Putamen (tissue), 1 donor: ENCODE measurements at regions not wholly inside any gene's neighbourhood (a gene's known extent, or its start where the extent isn't known, plus 50 kb on each side); places are given as distances from the start of the nearest gene placed in this dataset.
A peak's percentile ranks its signal among the peaks of the same experiment; 100 is the strongest.

Source experiments
- DNase-seq: peaks from one replicate; pipeline ENCODE4 v3.0.0-alpha.2; 2016; ENCODE audit warnings: low spot score

DNA sequence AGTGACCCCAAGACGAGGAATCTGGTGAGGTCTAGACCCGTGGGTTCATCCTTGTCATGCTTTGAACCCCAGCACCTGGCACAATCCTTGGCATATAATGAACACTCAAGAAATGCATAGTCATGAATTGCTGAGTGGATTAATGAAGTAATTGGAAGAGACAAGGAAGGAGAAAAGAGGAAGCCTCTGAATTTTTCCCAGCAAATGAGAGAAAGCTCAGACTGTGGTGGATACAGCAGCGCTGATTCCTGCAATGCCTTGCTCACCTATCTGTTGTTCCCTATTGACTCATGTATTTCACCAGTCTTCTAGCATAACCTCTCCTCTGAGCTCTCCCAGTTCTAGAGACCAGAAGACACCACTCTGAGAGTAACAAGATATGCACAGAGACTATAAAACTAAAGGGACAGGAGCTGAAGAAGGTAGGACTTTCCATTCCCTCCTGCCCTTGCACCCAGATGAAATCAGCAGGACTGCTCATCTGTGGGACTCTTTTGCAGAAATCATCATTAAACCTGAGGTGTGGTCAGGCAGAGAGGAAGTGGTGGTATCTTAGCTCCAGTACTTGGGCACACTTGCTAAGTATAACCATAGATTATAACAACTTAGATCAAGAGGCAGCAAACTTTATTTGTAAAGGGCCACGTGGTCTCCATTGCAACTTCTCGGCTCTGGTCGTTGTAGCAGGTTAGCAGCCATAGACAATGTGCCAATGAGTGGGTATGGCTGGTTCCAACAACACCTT, 102.8 kb downstream of the MAF start:
- DNase-seq = no peak

DNA sequence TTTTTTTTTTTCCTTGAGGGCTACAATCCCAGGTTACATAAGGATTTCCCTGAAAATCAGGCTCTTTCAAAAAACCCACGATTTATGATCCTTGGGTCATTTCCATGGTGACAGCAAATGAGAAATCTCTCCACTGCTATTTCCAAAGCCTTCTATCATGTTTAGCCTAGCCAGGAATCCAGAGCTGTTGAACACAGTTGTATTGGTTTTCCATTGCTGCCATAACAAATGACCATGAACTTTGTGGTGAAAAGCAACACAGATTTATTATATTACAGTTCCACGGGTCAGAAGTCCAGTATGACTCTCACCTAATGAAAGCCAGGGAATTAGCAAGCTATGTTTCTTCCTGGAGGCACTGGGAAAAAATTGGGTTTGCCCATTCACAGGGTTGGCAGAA, 106.6 kb downstream of the MAF start:
- no peak for DNase-seq

DNA sequence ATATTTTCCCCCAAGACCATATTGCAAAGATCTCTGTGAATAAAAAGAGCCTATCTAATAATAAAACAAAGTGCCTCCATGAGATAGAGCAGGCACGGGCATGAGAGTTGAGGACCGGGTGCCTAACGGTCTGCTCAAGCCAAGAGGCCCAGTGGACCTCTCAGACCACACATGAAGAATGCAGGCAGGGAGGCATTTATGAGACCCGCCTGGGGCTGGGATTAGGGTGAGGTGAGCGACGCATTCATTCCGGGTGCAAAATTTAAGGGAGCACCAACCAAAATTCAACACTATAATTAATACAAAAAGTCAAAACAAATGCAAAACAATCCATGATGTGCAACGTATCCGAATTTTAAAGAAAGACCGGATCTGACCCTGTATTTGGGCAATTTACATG, 108.5 kb downstream of the MAF start:
- DNase-seq = no peak

DNA sequence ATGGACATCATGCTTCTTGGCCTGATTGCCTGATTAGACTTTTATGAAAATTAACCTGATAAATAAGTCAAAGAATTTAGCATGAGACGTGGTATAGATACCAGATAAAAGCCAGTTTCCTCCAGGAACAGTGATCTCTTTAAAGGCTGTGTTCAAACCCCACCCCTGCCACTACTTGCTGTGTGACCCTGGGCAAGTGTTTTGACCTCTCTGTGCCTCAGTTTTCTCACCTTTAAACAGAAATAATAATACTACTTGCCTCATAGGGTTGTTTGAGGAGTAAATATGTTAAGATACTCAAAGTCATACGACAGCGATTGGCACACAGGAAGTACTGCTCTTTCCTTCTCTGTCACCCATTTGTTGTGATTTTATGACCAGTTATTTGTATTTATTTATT, 115.5 kb downstream of the MAF start:
- DNase-seq = no peak

DNA sequence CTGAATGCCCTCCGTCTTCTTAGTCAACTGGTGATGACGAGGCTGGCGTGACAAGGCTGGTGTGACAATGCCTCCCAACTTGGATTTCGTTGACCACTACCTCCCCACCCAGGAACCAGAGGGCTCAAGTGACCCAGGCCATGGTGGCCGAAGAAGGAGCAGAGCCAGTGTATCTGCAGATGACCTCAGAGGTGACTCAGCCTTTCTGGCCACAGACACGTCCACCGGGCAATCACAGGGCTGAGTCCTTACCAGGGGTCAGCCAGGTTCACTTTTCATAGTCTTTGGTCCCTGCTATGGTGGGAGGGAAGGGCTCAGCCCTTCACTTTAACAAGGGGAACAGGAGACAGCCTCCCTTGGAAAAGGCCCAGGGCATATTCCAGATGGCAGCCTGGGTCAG, 116.3 kb downstream of the MAF start:
- DNase-seq = no peak

DNA sequence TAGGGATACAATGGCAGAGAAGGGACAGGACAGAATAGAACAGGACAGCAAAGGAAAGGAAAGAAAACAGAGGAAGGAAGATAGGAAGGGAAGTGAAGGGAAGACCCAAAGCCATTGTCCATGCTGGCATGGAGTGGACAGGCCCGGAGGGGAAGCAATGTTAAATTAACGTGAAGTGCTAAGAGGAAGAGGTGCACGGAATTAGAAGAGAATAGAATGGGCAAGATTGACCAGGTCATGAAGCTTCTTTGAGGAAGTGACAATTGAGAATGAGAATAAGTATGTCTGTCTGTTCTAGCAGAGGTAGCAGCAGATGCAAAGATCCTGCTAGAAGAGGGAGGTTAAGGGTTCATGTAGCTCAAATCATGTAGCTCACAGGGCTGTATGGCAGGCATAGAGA, 117.2 kb downstream of the MAF start:
- DNase-seq = peak; percentile 17

DNA sequence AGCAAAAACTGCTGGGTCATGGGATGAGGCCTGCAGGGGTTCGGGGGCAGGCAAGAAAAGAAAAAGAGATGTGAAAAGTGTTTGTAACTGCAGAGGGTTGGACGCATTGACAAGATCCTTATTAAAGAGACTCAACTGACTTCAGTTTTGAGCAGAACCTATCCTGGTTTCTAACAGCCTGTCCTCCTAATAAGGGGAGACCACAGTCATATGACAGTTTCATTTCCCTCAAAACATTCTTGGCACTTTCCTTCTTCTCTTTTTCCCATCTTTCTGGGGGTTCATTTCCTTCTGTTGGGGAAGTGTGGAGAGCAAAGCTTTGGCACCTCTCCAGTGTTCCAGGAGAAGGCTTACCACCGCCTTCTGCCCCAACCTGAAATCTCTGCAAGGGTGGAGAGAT, 118.5 kb downstream of the MAF start:
- DNase-seq = peak; percentile 48

DNA sequence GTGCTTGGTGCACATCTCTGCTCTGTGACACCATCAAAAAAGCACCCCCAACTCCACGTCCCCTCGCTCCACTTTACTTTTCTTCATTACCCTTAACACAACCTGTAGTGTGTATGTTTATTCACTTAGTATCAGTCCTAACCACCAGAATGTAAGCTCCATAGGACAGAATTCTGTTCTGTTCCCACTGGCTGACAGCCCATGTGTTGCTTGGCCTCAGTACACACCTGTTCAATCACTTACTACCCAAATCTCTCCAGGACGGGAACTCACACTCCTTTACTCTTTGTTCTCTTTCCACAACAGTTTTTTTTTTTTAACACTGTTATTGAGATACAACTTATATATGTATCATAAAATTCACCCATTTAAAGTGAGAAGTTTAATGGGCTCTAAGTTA, 119.6 kb downstream of the MAF start:
- DNase-seq = no peak

DNA sequence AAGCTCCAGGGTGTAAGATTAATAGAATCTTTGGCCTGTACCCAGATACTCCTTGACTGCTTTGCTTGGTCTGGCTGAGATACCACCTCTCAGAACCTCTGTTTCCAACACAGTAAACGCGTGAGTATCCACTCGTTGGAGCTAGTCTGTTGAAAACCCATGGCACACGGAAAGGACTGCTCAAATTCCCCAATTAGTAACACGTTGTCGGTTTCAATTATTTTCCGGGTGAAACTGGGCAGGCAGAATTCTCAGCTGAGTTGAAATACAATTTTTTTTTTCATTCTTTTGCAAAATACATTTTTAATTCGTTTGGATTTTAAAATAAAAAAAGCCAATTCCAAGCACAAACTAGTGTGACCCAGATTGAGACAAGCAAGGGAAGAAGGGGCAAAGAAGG, 120.5 kb downstream of the MAF start:
- no peak for DNase-seq

DNA sequence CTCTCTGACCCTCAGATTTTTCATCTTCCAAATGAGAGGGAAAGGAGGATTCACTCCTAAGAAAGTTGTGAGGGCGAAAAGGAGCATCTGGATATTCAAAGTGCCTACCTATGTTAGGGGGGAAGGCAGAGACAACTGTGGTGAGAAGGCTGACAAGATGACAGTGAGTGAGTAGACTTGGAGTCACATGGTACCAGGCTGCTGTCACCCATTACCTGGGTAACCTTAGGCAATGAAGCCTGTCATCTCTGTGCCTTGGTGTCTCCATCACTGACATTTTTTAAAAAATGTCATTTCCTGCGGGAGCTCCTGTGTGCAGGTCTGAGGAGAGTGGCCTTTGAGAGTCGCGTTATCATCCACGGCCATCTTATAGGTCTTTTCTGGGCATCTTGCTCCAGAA, 124.0 kb downstream of the MAF start:
- no peak for DNase-seq

DNA sequence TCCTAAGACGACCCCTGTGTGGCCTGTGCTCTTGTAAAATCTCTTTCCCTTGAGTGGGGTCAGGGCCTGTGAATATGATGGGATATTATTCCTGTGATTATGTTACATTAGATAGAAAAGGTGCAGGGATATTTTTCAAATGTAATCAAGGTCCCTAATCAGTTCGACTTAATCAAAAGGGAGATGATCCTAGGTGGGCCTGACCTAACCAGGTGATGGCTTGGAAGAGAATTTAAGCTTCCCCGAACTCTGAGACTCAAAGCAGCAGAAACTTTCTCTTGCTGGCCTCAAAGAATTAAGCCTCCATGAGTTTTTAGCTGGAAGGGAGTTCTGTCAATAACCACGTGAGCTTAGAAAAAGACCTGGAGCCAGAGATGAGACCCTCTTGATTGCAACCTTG, 124.7 kb downstream of the MAF start:
- no peak for DNase-seq

DNA sequence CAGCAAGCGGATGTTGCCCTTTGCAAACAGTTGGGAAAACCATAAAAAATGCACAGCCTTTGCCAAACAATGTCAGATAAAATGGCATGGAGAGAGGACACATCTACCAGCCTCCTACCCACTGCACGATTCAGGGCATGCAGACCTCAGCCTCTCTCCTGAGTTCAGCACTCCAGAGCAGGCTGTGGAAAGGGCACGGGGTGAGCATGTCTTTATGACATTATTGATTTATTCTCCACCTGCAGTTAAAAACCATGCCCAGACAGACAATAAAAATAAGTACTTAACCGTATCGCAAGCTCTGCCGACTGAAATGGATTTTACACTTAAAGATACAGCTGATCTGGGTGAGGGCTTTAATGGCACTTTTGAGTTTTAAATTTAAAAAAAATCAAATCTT, 127.1 kb downstream of the MAF start:
- DNase-seq = no peak

DNA sequence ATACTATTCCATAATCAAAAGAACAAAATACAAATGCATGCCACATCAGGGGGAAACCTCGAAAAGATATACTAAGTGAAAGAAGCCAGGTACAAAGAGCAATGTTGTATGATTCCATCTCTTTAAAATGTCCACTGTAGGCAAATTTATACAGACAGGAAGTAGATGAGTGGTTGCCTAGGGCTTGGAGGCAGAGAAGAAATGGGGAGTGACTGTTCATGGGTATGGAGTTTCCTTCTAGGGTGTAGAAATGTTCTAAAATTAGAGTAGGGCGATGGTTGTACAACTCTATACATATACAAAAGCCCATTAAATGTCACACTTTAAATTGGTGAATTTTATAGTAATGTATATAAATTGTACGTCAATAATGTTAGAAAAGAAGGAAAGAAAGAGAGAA, 128.1 kb downstream of the MAF start:
- no peak for DNase-seq

DNA sequence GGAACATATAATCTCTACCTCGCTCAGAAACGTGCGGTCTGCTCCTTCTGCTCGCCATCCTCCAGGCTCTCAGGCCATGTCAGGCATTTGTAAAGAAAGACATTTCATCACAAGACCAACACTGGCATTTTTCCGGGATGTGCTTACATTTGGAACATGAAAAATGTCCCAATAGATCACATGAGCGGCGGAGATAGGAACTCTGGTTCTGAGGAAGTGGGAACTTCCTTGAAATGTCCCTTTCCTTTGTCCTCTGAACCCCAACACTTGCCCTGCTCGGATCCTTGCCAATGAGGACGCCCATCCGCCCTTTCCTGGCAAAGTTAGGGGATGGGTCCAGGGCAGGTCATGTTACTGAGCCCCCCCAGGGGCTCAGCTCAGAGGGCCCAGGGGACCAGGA, 130.5 kb downstream of the MAF start:
- no peak for DNase-seq

DNA sequence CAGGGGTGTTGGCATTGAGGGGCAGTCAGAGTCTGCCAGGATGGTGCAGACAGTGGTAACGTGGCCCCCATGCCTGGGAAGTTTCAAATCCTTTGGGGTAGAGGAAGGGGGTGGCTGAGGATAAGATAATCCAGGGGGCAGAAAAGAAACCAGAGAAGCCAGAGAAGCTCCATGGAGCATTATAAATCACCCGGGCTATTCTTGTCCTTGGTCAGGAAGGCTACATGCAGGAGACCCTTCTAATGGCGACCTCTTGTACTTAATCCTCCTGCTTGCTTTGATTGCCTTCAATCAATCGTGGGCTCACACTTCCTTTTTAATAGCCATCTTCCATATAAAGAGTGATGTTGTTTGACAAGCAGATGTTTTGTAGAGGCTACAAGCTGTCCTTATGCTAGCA, 131.9 kb downstream of the MAF start:
- no peak for DNase-seq

DNA sequence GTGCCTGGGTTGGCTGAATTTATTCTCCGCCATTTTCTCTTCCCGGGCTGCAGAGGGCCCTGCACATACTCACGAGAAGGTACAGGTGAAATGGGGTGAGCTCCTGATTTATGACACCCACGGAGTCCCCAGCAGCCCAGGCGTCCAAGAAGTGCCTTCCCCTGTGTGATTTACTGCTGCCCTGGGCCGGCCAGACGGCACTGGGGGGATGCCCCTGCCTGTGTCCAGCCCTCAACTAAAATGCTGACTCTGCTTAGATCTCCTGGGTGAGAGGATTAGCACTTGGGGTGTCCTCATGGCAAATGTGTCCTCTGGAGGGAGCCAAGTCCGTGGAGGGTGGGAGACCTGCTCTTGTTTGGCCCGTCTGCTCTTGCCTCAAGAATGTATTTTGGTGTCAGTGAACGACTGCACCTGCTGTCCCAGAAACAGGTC, 132.4 kb downstream of the MAF start:
- DNase-seq = no peak

DNA sequence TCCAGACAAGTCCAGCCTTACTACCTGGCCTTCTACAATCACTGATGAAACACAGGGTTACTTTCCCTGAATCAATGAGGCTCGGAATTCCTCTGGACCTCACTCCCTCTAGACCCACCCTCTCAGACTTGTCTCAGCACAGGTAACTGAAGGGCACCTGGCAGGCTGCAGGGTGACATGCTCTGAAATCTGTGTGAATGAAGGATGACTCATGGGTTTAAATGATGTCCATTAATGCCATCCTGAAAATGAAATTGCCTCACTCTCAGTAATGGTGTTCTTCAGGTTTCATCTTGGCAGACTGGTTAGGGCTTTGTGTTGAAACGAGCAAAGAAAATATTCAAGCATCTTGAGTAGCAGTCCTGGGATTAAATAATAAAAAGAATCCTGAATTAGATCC, 134.4 kb downstream of the MAF start:
- no peak for DNase-seq

DNA sequence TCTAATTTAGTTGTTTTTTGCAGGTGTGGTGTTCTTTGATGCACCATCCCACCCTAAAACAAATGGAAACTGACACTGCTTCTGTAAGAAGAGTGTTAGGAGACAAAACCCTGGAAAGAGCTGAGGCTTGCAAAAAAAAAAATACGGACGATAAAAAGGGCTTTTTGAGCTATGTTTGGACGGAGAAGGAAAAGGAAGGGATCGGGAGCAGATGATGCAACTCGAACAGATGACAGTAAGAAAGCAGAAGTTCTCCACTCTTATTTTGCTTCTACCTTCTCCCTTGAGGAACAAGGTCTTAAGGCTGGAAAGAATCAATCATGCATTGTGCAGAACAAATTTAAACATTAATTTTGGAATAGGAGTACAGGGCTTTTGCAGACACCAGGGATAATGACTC, 136.7 kb downstream of the MAF start:
- no peak for DNase-seq

DNA sequence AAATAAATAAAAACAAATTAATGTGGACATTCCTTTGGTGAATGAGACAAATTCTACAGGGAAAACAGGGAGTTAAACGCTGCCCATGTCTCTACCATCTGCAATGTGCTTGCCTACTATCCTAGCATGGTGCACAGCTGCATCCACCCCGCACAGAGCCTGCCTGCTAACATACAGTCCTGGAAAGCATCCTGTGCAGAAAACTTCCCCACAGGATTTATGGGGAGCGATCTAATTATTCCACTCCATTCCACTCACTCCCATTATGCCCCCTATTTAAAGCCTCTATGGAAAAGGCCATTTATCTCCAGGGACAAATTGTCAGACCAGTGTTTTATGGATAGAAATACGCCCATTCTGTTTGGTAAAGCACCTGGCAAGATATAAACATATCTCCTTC, 144.5 kb downstream of the MAF start:
- no peak for DNase-seq

DNA sequence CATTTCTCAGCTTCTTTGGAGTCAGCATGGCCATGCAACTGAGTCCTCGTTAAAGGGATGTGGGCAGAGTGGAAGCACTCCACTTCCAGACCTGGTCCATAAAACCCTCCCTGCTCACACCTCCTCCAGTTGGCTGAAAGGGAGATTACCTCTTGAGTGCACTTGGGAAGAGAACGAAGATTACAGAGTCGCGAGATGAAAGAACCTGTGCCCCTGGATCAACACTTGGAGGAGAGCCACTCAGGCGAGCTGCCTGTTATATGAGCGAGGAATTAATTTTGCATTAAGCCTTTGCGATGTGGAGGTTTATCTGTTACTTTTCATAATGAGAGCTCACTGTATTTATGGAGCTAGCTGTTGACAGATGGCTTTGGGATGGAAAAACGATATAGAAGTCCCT, 147.9 kb downstream of the MAF start:
- no peak for DNase-seq

DNA sequence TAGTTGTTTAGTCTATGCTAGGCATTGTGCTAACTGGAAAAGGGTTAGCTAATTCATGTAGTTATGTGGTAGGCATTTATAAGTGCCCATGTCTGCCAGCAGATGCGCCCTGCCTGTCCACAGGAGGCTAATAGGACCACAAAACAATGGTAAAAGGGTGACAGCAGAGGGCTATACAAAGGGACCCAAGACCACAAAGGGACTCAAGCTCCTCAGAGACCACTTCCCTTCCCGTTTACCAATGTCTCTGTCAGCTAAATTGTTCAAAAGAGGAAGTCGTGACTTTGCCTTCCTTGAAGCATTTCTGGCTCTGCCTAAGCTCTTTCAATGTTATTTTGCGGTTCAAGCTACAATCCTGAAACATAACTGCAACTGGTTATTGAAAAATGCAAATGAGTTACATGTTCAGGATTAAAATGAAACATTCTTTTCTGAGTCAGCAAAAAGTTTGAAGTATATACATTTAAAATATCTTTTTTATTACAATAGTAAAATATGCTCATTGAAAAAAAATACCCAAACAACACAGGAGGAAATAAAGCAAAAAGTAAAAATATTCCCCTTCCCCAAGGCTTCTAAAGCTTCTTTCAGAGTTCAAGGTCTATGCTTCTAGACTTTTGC, 149.2 kb downstream of the MAF start:
- peak; percentile 35 for DNase-seq

DNA sequence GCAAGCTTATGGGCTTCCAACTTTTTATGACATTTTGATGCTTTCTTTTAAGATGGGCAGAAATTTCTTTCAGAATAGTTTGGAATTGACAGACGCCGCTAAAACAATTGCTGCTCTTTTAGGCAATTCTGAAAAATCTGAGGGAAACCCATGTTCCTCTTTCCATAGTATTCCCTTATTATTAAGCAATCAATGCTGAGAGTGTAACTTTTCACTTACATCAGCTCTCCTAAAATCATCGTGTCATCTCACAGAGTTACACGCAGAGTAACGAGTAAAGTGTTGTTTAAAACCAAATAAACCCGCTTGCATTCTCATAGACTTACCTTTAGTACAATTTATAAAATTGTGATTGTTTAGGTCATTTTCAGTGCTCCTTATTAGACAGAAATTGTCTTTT, 150.6 kb downstream of the MAF start:
- DNase-seq = no peak

DNA sequence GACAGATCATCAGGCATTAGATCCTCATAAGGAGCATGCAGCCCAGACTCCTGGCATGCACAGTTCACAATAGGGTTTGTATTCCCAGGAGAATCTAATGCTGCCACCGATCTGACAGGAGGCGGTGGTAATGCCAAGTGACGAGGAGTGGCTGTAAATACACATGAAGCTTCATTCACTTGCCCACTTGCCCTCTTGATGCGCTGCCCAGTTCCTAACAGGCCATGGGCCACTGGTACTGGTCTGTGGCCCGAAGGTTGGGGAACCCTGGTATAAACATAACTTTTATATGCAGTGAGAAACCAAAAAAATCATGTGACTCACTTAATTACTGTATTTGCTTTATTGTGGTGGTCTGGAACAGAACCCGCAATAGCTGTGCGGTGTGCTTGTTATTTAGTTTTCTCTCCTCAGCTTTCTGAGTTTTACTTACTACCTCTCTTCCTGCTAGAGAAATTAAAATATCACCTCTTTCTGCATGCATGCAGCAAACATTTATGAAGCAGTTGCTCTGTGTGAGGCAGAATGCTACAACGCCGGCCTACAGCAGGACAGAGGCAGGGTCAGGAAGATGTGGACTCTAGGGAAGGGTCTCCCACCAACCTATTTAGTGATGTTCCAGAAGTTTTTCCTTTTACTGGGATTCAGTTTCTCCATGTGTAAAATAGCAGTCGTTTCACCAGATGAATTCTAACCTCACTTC, 151.3 kb downstream of the MAF start:
- DNase-seq = no peak

DNA sequence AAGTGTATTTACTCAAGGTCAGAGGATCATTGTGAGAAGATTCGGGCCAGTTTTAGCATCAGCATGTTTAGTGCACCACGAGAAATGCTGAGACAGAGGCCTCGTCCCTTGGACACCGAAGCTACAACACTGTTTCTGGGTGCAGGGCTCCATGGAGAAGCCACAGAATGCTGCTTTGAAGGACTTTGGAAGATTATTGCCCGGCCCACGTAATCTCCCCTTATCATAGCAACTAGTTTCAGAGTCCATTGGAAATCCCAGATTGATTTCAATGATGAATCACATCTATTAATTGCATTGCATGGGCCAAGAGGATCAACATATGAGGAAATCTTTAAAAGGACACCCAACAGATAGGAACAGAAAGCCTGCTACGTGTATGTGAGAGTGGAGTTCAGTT, 156.0 kb downstream of the MAF start:
- DNase-seq = no peak
